GM13977 (cell line): ENCODE measurements at regions not wholly inside any gene's neighbourhood (a gene's known extent, or its start where the extent isn't known, plus 50 kb on each side); places are given as distances from the start of the nearest gene placed in this dataset.

Experiments
- DNase-seq: peaks from one replicate; pipeline ENCODE4 v3.0.0; 2012; ENCODE audit warnings: low spot score
- CTCF ChIP-seq: IDR thresholded peaks from 2 replicates; pipeline ENCODE4 v1.5.1; 2012; ENCODE audit warnings: mild to moderate bottlenecking, control low read depth; ENCODE audit not compliant: insufficient read depth; ENCODE audit errors: extremely low read depth, missing control alignments
- in situ Hi-C: fragments of 300-500 bp; cut with MboI; formaldehyde crosslinking; loops from one replicate; pipeline ENCODE4 v1.12.0; 2022; ENCODE audit warnings: low sequenced_read_pairs, low pct_unique_long_range_greater_than_20kb, mixed read lengths, inconsistent platforms; ENCODE audit not compliant: unreplicated experiment

DNA sequence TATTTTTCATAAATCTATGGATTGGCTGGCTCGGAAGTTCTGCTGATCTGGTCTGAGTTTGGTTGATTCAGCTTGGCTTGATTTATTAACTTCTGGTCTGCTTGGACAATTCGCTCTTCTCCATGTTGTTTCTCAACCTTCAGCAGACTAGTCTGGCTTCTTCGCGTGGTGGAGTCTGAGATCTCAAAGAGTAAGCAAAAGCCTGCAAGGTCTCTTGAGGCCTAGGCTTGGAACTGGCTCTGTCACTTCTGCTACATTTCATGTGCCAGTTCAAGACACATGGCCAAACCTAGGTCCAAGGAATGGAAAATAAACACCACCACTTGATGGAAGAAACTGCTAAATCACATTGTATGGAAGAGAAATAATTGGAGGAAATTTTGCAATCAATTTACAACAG is 115.1 kb upstream of the JAG1 start:
- no peak for DNase-seq
- TF ChIP-seq CTCF: no peak
- in situ Hi-C loops: no loop called here

DNA sequence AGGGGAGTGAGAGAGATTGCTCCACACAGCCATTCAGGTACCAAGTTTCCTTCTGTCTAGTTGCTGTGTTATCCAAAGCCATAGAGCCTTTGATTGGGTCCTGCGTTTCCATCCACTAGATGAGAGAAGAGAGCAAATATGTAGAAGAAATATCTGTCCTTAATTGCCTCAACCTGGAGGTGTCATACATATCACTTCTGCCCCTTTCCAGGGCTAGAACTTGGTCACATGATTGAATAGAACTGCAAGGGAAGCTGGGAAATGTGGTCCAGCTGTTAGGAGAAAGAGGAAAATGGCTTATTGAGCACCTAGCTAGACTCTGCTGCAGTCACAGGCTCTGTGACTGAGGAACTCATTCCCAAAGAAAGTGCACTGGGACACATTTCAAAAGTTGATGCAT is 115.6 kb upstream of the JAG1 start:
- in situ Hi-C loops: no loop called here
- no peak for DNase-seq
- TF ChIP-seq CTCF: no peak

GRCh38 chr20:10790013-10790412 is 116.2 kb upstream of the JAG1 start:
- in situ Hi-C loops: no loop called here
- TF ChIP-seq CTCF: no peak
- DNase-seq: no peak

DNA sequence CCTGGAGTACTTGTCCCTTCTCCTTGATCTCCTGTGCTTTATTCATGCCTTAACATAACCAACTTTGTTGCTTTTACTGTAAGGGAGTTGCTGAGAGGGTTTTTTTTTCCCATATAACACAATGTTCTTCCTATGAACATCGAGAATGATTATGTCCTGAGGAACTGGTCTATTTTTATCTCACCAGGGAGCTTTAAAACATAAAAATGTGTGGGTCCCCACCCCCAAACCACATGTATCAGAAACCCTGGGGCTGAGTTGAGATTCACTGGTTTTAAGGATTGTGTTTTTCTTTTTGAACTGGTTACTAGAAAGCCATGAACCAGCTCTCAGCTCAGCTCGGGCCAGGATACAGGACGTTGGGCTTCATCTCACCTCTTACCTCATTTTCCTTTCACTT is 118.5 kb upstream of the JAG1 start:
- in situ Hi-C loops: no loop called here
- TF ChIP-seq CTCF: no peak
- no peak for DNase-seq

DNA sequence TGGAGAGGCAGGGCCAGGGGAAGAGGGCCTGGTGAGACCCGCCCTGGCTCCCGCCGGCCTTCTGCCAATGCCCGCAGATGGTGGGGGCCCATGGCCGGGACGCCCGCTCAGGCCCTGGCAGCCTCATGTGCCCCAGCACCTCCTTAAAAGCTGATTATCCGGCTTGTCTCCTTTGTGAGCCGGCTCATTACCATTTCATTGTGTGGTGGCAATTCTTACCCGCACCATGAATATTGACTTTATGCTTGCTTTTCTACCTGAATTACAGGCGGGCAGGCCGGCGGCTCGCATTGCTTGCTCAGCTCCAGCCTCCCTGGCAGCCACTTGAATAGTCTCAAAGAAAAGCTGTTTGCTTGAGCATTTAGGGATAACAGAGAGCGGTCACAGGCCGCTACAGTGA is 120.0 kb upstream of the JAG1 start:
- TF ChIP-seq CTCF: no peak
- in situ Hi-C loops: no loop called here
- no peak for DNase-seq

DNA sequence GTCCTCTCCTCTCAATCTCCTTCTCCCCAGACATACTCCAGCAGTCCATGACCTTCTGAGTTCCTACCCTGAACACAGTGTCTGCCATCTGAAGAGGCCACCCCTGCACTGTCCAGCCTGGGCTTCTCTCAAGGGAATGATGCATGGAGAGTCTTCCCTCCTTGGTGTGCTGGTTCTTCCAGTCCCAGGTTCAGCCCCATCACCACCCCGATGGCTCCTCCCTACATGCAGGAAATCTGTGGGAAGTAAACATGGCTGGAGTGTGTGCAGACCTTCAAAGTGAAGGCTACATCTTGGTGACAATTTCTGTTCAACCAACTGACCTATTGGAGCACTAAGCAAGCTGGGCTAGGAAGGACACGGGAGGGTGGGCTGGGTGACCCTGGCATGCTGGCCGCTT is 121.0 kb upstream of the JAG1 start:
- in situ Hi-C loops: no loop called here
- no peak for TF ChIP-seq CTCF
- DNase-seq: no peak
